K562 (cell line): ENCODE measurements at regions not wholly inside any gene's neighbourhood (a gene's known extent, or its start where the extent isn't known, plus 50 kb on each side); places are given as distances from the start of the nearest gene placed in this dataset.
A peak's percentile ranks its signal among the peaks of the same experiment; 100 is the strongest.
"Not testable (repeated sequence)": the region's sequence is repeated elsewhere in the genome, so short reads cannot be mapped to it uniquely, and the experiment has no call there.

Source experiments
- ATAC-seq: fragments of 200-7000 bp; cut with Tn5 transposase; 3 replicates; pipeline ENCODE4 v1.9.1; 2020; ENCODE audit warnings: moderate library complexity
- BruUV-seq: library from RNA; stranded (reverse); fragments of 400-500 nt; replicated peaks from 2 replicates; lab custom pipeline; 2021; lab: Mats Ljungman, UMichigan
- CTCF ChIA-PET: fragments of 300-600 bp; formaldehyde crosslinking; extraction: SDS; loops from one replicate; lab custom pipeline; 2021; ENCODE audit warnings: low intra/inter-chr PET ratio; lab: Yijun Ruan, JAX
- POLR2A ChIA-PET: fragments of 300-600, 350-650 bp; sonication (Branson Sonifier 250); formaldehyde crosslinking; extraction: SDS; loops from one replicate; lab custom pipeline; 2021; ENCODE audit warnings: antibody characterized with exemption, inconsistent platforms; lab: Yijun Ruan, JAX
- DNase-seq, 4 experiments: peaks; one replicate each; pipeline versions ENCODE4 v3.0.0 to v3.0.0-alpha.2; 2011 to 2018; ENCODE audit warnings: low spot score in 3 of 4, mixed read lengths in 3 of 4; ENCODE audit errors: extremely low read depth in 1 of 4
- FAIRE-seq: peaks from 2 replicates; lab custom pipeline; 2011; peaks lifted over from hg19 to GRCh38; lab: Jason Lieb, UNC
- H2AFZ ChIP-seq: 2 replicates; pipeline ENCODE4 v1.6.0; 2011; ENCODE audit warnings: low read depth, low read length, control low read depth, inconsistent platforms
- H3K27ac ChIP-seq: fragments of 200-600 bp; 3 replicates; pipeline ENCODE4 v1.8.0; 2011; ENCODE audit warnings: low read depth, mild to moderate bottlenecking, control low read depth, inconsistent platforms, low read length, moderate library complexity, mixed read lengths; ENCODE audit errors: extremely low read depth
- H3K27me3 ChIP-seq, 2 experiments: fragments of 300-600 bp in 1 of 2; 2 replicates in 1 of 2; 3 replicates in 1 of 2; pipeline versions ENCODE4 v1.6.0 to v1.8.0; 2011; ENCODE audit warnings: inconsistent platforms in 2 of 2, low read length in 2 of 2, mild to moderate bottlenecking in 1 of 2, mixed read lengths in 1 of 2, moderate library complexity in 1 of 2; ENCODE audit not compliant: control insufficient read depth in 2 of 2, insufficient read depth in 2 of 2
- H3K36me3 ChIP-seq: fragments of 300-600 bp; 3 replicates; pipeline ENCODE4 v1.8.0; 2011; ENCODE audit warnings: mild to moderate bottlenecking, low read length, inconsistent platforms; ENCODE audit not compliant: control insufficient read depth, insufficient read depth
- H3K4me1 ChIP-seq, 2 experiments: fragments of 200-600 bp in 1 of 2; replicated peaks in 1 of 2; 2 replicates in 1 of 2; 3 replicates in 1 of 2; pipeline versions ENCODE4 v1.5.1 to v1.8.0; 2011; ENCODE audit warnings: inconsistent platforms in 2 of 2, low read length in 2 of 2, mild to moderate bottlenecking in 1 of 2, mixed read lengths in 1 of 2, moderate library complexity in 1 of 2; ENCODE audit not compliant: control insufficient read depth in 2 of 2, insufficient read depth in 2 of 2
- H3K4me2 ChIP-seq: 2 replicates; pipeline ENCODE4 v1.6.1; 2011; ENCODE audit warnings: low read length, control low read depth, inconsistent platforms, mixed read lengths; ENCODE audit not compliant: insufficient read depth
- H3K4me3 ChIP-seq: fragments of 200-600 bp; sonication (generic), shearing (Covaris generic); 2 replicates; pipeline ENCODE4 v1.5.1; 2016; ENCODE audit warnings: control low read depth, inconsistent platforms
- H3K79me2 ChIP-seq: fragments of 200-600 bp; 3 replicates; pipeline ENCODE4 v1.8.0; 2011; ENCODE audit warnings: low read length, inconsistent platforms; ENCODE audit not compliant: control insufficient read depth, insufficient read depth
- H3K9ac ChIP-seq, 2 experiments: 2 replicates each; pipeline versions ENCODE4 v1.6.0 to v1.6.1; 2011; ENCODE audit warnings: low read depth in 2 of 2, low read length in 2 of 2, control low read depth in 1 of 2, inconsistent platforms in 1 of 2, mild to moderate bottlenecking in 1 of 2, mixed read lengths in 1 of 2; ENCODE audit not compliant: insufficient read depth in 1 of 2
- H3K9me1 ChIP-seq: one replicate; pipeline ENCODE4 v1.6.0; 2011; ENCODE audit warnings: inconsistent platforms, mild to moderate bottlenecking, low read length, moderate library complexity; ENCODE audit not compliant: control insufficient read depth, insufficient read depth
- H3K9me3 ChIP-seq: replicated peaks from 2 replicates; pipeline ENCODE4 v1.5.1; 2011; ENCODE audit warnings: low read depth, low read length, inconsistent platforms; ENCODE audit not compliant: control insufficient read depth, insufficient read depth
- H4K20me1 ChIP-seq: replicated peaks from 2 replicates; pipeline ENCODE4 v1.6.1; 2011; ENCODE audit warnings: low read length, inconsistent platforms, mixed read lengths; ENCODE audit not compliant: control insufficient read depth, insufficient read depth
- ATF1 ChIP-seq, 2 experiments: fragments of 450-650 bp in 1 of 2; IDR thresholded peaks; 2 replicates each; pipeline ENCODE4 v1.6.1; 2016; ENCODE audit warnings: missing compliant biosample characterization in 1 of 2, missing genetic modification characterization in 1 of 2
- USF2 ChIP-seq: sonication (generic); formaldehyde crosslinking; IDR thresholded peaks from 2 replicates; pipeline ENCODE4 v1.5.0; 2020; ENCODE audit warnings: missing genetic modification reagents
- WGBS: fragments of 100-300 bp; shearing (Covaris generic); methylation state at CpG from one replicate; pipeline ENCODE4 v1.1.6; 2016; ENCODE audit warnings: low coverage, mixed read lengths; ENCODE audit not compliant: insufficient coverage; ENCODE audit errors: missing lambda C conversion rate; 5-methylcytosine and 5-hydroxymethylcytosine counted together
- in situ Hi-C: fragments of 300-500 bp; cut with MboI; formaldehyde crosslinking; loops from 4 replicates; pipeline ENCODE4 v1.15.0; 2018; ENCODE audit warnings: inconsistent platforms, mixed read lengths
- intact Hi-C: fragments of 100-400 bp; cut with micrococcal nuclease; formaldehyde crosslinking; loops from 2 replicates; pipeline ENCODE4 v1.14.2; 2022

GRCh38 chr9:138207300-138208179 is 330.0 kb downstream of the CACNA1B start:
- H3K9me3 ChIP-seq, DNase-seq, in situ Hi-C loops, H3K4me3 ChIP-seq, H2AFZ ChIP-seq, H3K4me1 ChIP-seq, H3K9ac ChIP-seq, H3K9me1 ChIP-seq, FAIRE-seq, CTCF ChIA-PET, H4K20me1 ChIP-seq, H3K79me2 ChIP-seq, POLR2A ChIA-PET, intact Hi-C loops, H3K36me3 ChIP-seq, H3K27ac ChIP-seq, H3K4me2 ChIP-seq, BruUV-seq, ATAC-seq: not testable (repeated sequence)
- 6% methylated on average over 16 of the region's 19 CpGs for WGBS
- peak; percentile 35; the same call in 1 of the 2 replicates for TF ChIP-seq USF2 (CRISPR knock-in tag)
- peaks cover 0 to 19% of the 10 kb centered on the region in 2 experiments; a peak in 3 of 5 replicates for H3K27me3 ChIP-seq

- POLR2A ChIA-PET; H3K9me3 ChIP-seq; H3K36me3 ChIP-seq; DNase-seq; in situ Hi-C loops; H2AFZ ChIP-seq; FAIRE-seq; BruUV-seq; TF ChIP-seq ATF1 (CRISPR knock-in tag; IDR thresholded peaks at IDR 0.05): not testable (repeated sequence)
- WGBS: 5% methylated on average over 3 of the region's 8 CpGs
- peak; percentile 41 for TF ChIP-seq ATF1 (tag; IDR thresholded peaks at IDR 0.05)
- TF ChIP-seq, all 486 proteins: peak for 1; not testable (repeated sequence) for 485
- H3K9ac ChIP-seq, H3K79me2 ChIP-seq, H3K27ac ChIP-seq, H3K4me2 ChIP-seq, H3K9me1 ChIP-seq, ATAC-seq, H3K4me1 ChIP-seq, H4K20me1 ChIP-seq, H3K4me3 ChIP-seq, CTCF ChIA-PET, intact Hi-C loops: not testable (repeated sequence)
- peaks cover 0 to 19% of the 10 kb centered on the region in 2 experiments; a peak in 3 of 5 replicates for H3K27me3 ChIP-seq
These were observed 331.6 kb downstream of the CACNA1B start for GRCh38 chr9:138209071-138209644.

- H3K79me2 ChIP-seq, CTCF ChIA-PET, H3K4me3 ChIP-seq, H4K20me1 ChIP-seq, H3K36me3 ChIP-seq, FAIRE-seq, H3K4me1 ChIP-seq, intact Hi-C loops, POLR2A ChIA-PET, in situ Hi-C loops, DNase-seq, H3K4me2 ChIP-seq, BruUV-seq, H2AFZ ChIP-seq, H3K9me3 ChIP-seq, H3K27ac ChIP-seq, H3K9me1 ChIP-seq, ATAC-seq, H3K9ac ChIP-seq: not testable (repeated sequence)
- WGBS: 13% methylated on average over 5 of the region's 7 CpGs
- H3K27me3 ChIP-seq: peaks cover 0 to 19% of the 10 kb centered on the region in 2 experiments; a peak in 3 of 5 replicates
These were observed 332.9 kb downstream of the CACNA1B start for GRCh38 chr9:138210388-138210986.
